ENCODE measurements at regions not wholly inside any gene's neighbourhood (a gene's known extent, or its start where the extent isn't known, plus 50 kb on each side); places are given as distances from the start of the nearest gene placed in this dataset.

DNA sequence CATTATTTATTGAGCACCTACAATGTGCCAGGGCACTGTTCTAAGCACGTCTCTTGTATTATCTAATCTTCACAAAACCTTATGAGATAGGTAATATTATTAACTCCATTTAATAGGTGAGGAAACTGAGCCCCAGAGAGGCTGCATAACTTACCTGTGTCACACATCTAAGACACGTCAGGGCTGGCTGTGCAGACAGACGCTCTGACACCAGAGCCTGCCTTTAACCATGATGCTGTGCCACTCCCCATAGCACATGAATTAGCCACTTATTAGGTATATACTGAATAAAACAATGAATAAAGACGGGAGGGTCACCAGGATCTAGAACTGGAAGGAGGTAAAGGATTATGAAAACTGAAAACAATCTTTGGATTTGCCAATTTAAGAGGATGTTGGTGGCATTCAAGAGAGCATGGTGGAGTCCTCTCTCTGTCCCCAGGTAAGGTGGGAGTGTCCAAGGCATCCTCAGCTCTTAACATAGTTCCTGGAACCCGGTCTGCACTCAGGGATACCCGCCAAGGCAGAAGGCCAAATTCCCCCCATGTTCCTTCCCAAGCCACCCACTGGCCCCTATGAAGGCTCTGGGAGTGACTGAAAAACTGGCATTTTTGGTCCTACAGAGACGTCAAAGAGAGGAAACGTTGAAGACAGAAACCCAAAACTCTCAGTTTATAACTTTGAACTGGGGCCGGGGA, 479.7 kb downstream of the FOXO1 start:
- DNase-seq (ENCODE audit: extremely low read depth in 1 of 4, low spot score in 3 of 4) (no peak), ATAC-seq (no peak), FAIRE-seq (no peak)
- H3K9ac ChIP-seq (ENCODE audit: insufficient read depth in 1 of 2, low read depth in 2 of 2, low read length in 2 of 2), result no peak overlapping the region
- 0% methylated on average over 6 of the region's 9 CpGs for WGBS (ENCODE audit: insufficient coverage, low coverage, missing lambda C conversion rate)
- no peaks in the 10 kb centered on the region for H3K36me3 ChIP-seq (ENCODE audit: control insufficient read depth, insufficient read depth, low read length)
- no peaks in the 10 kb centered on the region for H3K4me1 ChIP-seq (replicated peaks in 1 of 2; ENCODE audit: control insufficient read depth in 2 of 2, insufficient read depth in 2 of 2, low read length in 2 of 2)
- H3K4me3 ChIP-seq, result no peak overlapping the region
- no peak overlapping the region for H3K27ac ChIP-seq (ENCODE audit: extremely low read depth, low read depth, low read length)
- H3K27me3 ChIP-seq (ENCODE audit: control insufficient read depth in 2 of 2, insufficient read depth in 2 of 2, low read length in 2 of 2), result peaks cover 0 to 22% of the 10 kb centered on the region in 2 experiments; a peak in 2 of 5 replicates
- no peak overlapping the region for H2AFZ ChIP-seq (ENCODE audit: low read depth, low read length)
- H3K4me2 ChIP-seq (ENCODE audit: insufficient read depth, low read length), result no peak overlapping the region
- intact Hi-C loops (cut with micrococcal nuclease) (no loop called here), in situ Hi-C loops (cut with MboI) (no loop called here)
- no peaks in the 10 kb centered on the region for H3K79me2 ChIP-seq (ENCODE audit: control insufficient read depth, insufficient read depth, low read length)
- no peaks in the 10 kb centered on the region for H4K20me1 ChIP-seq (replicated peaks; ENCODE audit: control insufficient read depth, insufficient read depth, low read length)
- H3K9me1 ChIP-seq (ENCODE audit: control insufficient read depth, insufficient read depth, low read length), result no peaks in the 10 kb centered on the region
- H3K9me3 ChIP-seq (replicated peaks; ENCODE audit: control insufficient read depth, insufficient read depth, low read depth, low read length), result no peaks in the 10 kb centered on the region
- TF ChIP-seq CBFB (CRISPR knock-in tag; IDR thresholded peaks at IDR 0.05) (no peak), PRMT5 (CRISPR knock-in tag; IDR thresholded peaks at IDR 0.05) (no peak), ZNF174 (CRISPR knock-in tag; IDR thresholded peaks at IDR 0.05) (no peak), TGIF2 (CRISPR knock-in tag; IDR thresholded peaks at IDR 0.05) (no peak), SAFB (IDR thresholded peaks at IDR 0.05; ENCODE audit: borderline replicate concordance, low read depth, low read length) (no peak), ZNF57 (CRISPR knock-in tag; IDR thresholded peaks at IDR 0.05) (no peak), GTF2E2 (tag; IDR thresholded peaks at IDR 0.05) (no peak), ZNF197 (CRISPR knock-in tag; IDR thresholded peaks at IDR 0.05; ENCODE audit: low read depth) (no peak), TSC22D4 (tag; IDR thresholded peaks at IDR 0.05) (no peak), SIRT6 (IDR thresholded peaks at IDR 0.05; ENCODE audit: low read depth, low read length) (no peak), HNRNPUL1 (IDR thresholded peaks at IDR 0.05; ENCODE audit: low read length) (no peak), ZBTB1 (CRISPR knock-in tag; IDR thresholded peaks at IDR 0.05; ENCODE audit: borderline replicate concordance, low read depth) (no peak), PHTF2 (CRISPR knock-in tag; IDR thresholded peaks at IDR 0.05) (no peak), SRF (CRISPR knock-in tag; IDR thresholded peaks at IDR 0.05) (no peak), RNF2 (IDR thresholded peaks at IDR 0.05) (no peak)
- TF ChIP-seq, protein P1, sequence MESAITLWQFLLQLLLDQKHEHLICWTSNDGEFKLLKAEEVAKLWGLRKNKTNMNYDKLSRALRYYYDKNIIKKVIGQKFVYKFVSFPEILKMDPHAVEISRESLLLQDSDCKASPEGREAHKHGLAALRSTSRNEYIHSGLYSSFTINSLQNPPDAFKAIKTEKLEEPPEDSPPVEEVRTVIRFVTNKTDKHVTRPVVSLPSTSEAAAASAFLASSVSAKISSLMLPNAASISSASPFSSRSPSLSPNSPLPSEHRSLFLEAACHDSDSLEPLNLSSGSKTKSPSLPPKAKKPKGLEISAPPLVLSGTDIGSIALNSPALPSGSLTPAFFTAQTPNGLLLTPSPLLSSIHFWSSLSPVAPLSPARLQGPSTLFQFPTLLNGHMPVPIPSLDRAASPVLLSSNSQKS (CRISPR knock-in tag; IDR thresholded peaks at IDR 0.05), result no peak
- TF ChIP-seq, protein P2, sequence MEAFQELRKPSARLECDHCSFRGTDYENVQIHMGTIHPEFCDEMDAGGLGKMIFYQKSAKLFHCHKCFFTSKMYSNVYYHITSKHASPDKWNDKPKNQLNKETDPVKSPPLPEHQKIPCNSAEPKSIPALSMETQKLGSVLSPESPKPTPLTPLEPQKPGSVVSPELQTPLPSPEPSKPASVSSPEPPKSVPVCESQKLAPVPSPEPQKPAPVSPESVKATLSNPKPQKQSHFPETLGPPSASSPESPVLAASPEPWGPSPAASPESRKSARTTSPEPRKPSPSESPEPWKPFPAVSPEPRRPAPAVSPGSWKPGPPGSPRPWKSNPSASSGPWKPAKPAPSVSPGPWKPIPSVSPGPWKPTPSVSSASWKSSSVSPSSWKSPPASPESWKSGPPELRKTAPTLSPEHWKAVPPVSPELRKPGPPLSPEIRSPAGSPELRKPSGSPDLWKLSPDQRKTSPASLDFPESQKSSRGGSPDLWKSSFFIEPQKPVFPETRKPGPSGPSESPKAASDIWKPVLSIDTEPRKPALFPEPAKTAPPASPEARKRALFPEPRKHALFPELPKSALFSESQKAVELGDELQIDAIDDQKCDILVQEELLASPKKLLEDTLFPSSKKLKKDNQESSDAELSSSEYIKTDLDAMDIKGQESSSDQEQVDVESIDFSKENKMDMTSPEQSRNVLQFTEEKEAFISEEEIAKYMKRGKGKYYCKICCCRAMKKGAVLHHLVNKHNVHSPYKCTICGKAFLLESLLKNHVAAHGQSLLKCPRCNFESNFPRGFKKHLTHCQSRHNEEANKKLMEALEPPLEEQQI (IDR thresholded peaks at IDR 0.05), result no peak
- ChIA-PET POLR2A (interaction anchor here (0.6 kb wide), 1 partner anchor 85 kb away, joined by 3 read pairs; no protein-coding TSS in a partner anchor), CTCF (ENCODE audit: low intra/inter-chr PET ratio) (no interaction called here)
- BruUV-seq (replicated peaks), result no TSS peak
